HepG2 (cell line): ENCODE measurements at regions not wholly inside any gene's neighbourhood (a gene's known extent, or its start where the extent isn't known, plus 50 kb on each side); places are given as distances from the start of the nearest gene placed in this dataset.
A peak's percentile ranks its signal among the peaks of the same experiment; 100 is the strongest.

ENCODE experiments used
- ATAC-seq: fragments of 200-7000 bp; cut with Tn5 transposase; 3 replicates; pipeline ENCODE4 v1.9.1; 2020; ENCODE audit warnings: mild to moderate bottlenecking, moderate library complexity
- BruUV-seq: library from RNA; stranded (reverse); fragments of 400-500 nt; replicated peaks from 2 replicates; lab custom pipeline; 2021; lab: Mats Ljungman, UMichigan
- CTCF ChIA-PET: fragments of 300-600 bp; formaldehyde crosslinking; extraction: SDS; loops from one replicate; lab custom pipeline; 2021; ENCODE audit warnings: low total read pairs, inconsistent platforms, low intra/inter-chr PET ratio; lab: Yijun Ruan, JAX
- POLR2A ChIA-PET: fragments of 350-600 bp; sonication (Branson Sonifier 250); formaldehyde crosslinking; loops from one replicate; lab custom pipeline; 2020; ENCODE audit warnings: antibody characterized with exemption, inconsistent platforms; lab: Yijun Ruan, JAX
- DNase-seq: peaks from one replicate; pipeline ENCODE4 v3.0.0-alpha.2; 2015; ENCODE audit warnings: low spot score
- FAIRE-seq: peaks from 3 replicates; lab custom pipeline; 2011; peaks lifted over from hg19 to GRCh38; lab: Jason Lieb, UNC
- H2AFZ ChIP-seq: one replicate; pipeline ENCODE4 v1.6.1; 2011; ENCODE audit warnings: low read length, inconsistent platforms
- H3K27ac ChIP-seq: fragments of 300-600 bp; 3 replicates; pipeline ENCODE4 v1.8.0; 2011; ENCODE audit warnings: mixed run types, mild to moderate bottlenecking, mixed read lengths, low read length, inconsistent platforms; ENCODE audit not compliant: insufficient read depth; ENCODE audit errors: extremely low read length
- H3K27me3 ChIP-seq, 2 experiments: fragments of 200-600 bp in 1 of 2; 2 replicates in 1 of 2; 3 replicates in 1 of 2; pipeline versions ENCODE4 v1.6.0 to v1.8.0; 2011; ENCODE audit warnings: low read length in 2 of 2, mild to moderate bottlenecking in 2 of 2, moderate library complexity in 2 of 2, inconsistent platforms in 1 of 2; ENCODE audit not compliant: insufficient read depth in 2 of 2, control insufficient read depth in 1 of 2
- H3K36me3 ChIP-seq, 2 experiments: fragments of 200-600 bp in 1 of 2; replicated peaks in 1 of 2; 2 replicates in 1 of 2; 3 replicates in 1 of 2; pipeline versions ENCODE4 v1.5.1 to v1.8.0; 2011; ENCODE audit warnings: low read length in 2 of 2, inconsistent platforms in 1 of 2; ENCODE audit not compliant: insufficient read depth in 2 of 2, control insufficient read depth in 1 of 2
- H3K4me1 ChIP-seq: 2 replicates; pipeline ENCODE4 v1.5.1; 2012; ENCODE audit warnings: low read length, inconsistent platforms; ENCODE audit not compliant: insufficient read depth
- H3K4me2 ChIP-seq: 2 replicates; pipeline ENCODE4 v1.6.0; 2011; ENCODE audit warnings: low read depth, low read length, inconsistent platforms
- H3K4me3 ChIP-seq, 3 experiments: fragments of 200-600 bp in 1 of 3; sonication (generic), shearing (Covaris generic) in 1 of 3; replicated peaks in 1 of 3; 2 replicates each; pipeline ENCODE4 v1.5.1; 2011 to 2016; ENCODE audit warnings: low read length in 3 of 3, inconsistent platforms in 2 of 3, low read depth in 2 of 3, mild to moderate bottlenecking in 2 of 3, control low read depth in 1 of 3, mixed read lengths in 1 of 3; ENCODE audit not compliant: insufficient read depth in 1 of 3
- H3K79me2 ChIP-seq: one replicate; pipeline ENCODE4 v1.6.1; 2011; ENCODE audit warnings: low read length, inconsistent platforms; ENCODE audit not compliant: insufficient read depth
- H3K9ac ChIP-seq: 2 replicates; pipeline ENCODE4 v1.6.0; 2011; ENCODE audit warnings: mild to moderate bottlenecking, low read depth, low read length, inconsistent platforms; ENCODE audit not compliant: insufficient read depth
- H3K9me3 ChIP-seq: 2 replicates; pipeline ENCODE4 v1.5.1; 2012; ENCODE audit warnings: mild to moderate bottlenecking, low read length
- H4K20me1 ChIP-seq: 2 replicates; pipeline ENCODE4 v1.6.0; 2011; ENCODE audit warnings: inconsistent platforms, mild to moderate bottlenecking, low read length, moderate library complexity; ENCODE audit not compliant: insufficient read depth
- ELF1 ChIP-seq: sonication (generic); formaldehyde crosslinking; IDR thresholded peaks from 2 replicates; pipeline ENCODE4 v1.4.0; 2020; ENCODE audit warnings: missing genetic modification reagents
- HIC2 ChIP-seq: sonication (generic); formaldehyde crosslinking; IDR thresholded peaks from 2 replicates; pipeline ENCODE4 v1.9.0; 2022; ENCODE audit warnings: low read depth, missing genetic modification reagents
- MAFK ChIP-seq, 2 experiments: IDR thresholded peaks in 1 of 2; conservative IDR thresholded peaks in 1 of 2; 2 replicates each; pipeline ENCODE4 v1.6.1; 2011; ENCODE audit warnings: improper control_type of control experiment in 2 of 2, low read length in 2 of 2
- SMAD1 ChIP-seq: sonication (generic); formaldehyde crosslinking; IDR thresholded peaks from 2 replicates; pipeline ENCODE4 v1.4.0; 2020; ENCODE audit warnings: missing genetic modification reagents, low read depth, mild to moderate bottlenecking, borderline replicate concordance
- THYN1 ChIP-seq: sonication (generic); formaldehyde crosslinking; IDR thresholded peaks from 2 replicates; pipeline ENCODE4 v1.8.1; 2023; ENCODE audit warnings: low read depth, mild to moderate bottlenecking, moderate library complexity, missing genetic modification reagents, borderline replicate concordance
- ZFP36L2 ChIP-seq: sonication (generic); formaldehyde crosslinking; IDR thresholded peaks from 2 replicates; pipeline ENCODE4 v1.4.0; 2020; ENCODE audit warnings: missing genetic modification reagents
- ZFP41 ChIP-seq: sonication (generic); formaldehyde crosslinking; IDR thresholded peaks from 2 replicates; pipeline ENCODE4 v1.4.0; 2020; ENCODE audit warnings: mild to moderate bottlenecking, missing genetic modification reagents, borderline replicate concordance
- ZMYM3 ChIP-seq: sonication (generic); formaldehyde crosslinking; IDR thresholded peaks from 2 replicates; pipeline ENCODE4 v1.5.1; 2020; ENCODE audit warnings: mild to moderate bottlenecking, missing genetic modification reagents
- ZNF205 ChIP-seq: IDR thresholded peaks from 2 replicates; pipeline ENCODE4 v1.6.1; 2018; ENCODE audit warnings: missing biosample characterization, missing genetic modification reagents
- ZNF280D ChIP-seq: sonication (generic); formaldehyde crosslinking; IDR thresholded peaks from 2 replicates; pipeline ENCODE4 v1.5.1; 2020; ENCODE audit warnings: mild to moderate bottlenecking, missing genetic modification reagents
- WGBS: methylation state at CpG from one replicate; pipeline ENCODE4 v1.1.6; 2017; ENCODE audit warnings: low lambda C conversion rate; 5-methylcytosine and 5-hydroxymethylcytosine counted together
- in situ Hi-C: cut with HindIII; loops from 2 replicates; pipeline ENCODE4 v1.10.0; 2017; ENCODE audit warnings: low pct_unique_long_range_greater_than_20kb; ENCODE audit not compliant: extremely low pct_ligation_motif_present
- intact Hi-C: fragments of 100-400 bp; cut with micrococcal nuclease; formaldehyde crosslinking; loops from one replicate; pipeline ENCODE4 v1.10.0; 2022; ENCODE audit not compliant: unreplicated experiment
- TF ChIP-seq, protein P1 (sequence below): sonication (generic); formaldehyde crosslinking; IDR thresholded peaks from 2 replicates; pipeline ENCODE4 v1.5.1; 2020; ENCODE audit warnings: missing genetic modification reagents, mild to moderate bottlenecking, borderline replicate concordance
- TF ChIP-seq, protein P2 (sequence below): sonication (generic); formaldehyde crosslinking; IDR thresholded peaks from 2 replicates; pipeline ENCODE4 v1.8.1; 2023; ENCODE audit warnings: missing genetic modification reagents, mild to moderate bottlenecking, borderline replicate concordance
- TF ChIP-seq, protein P3 (sequence below): sonication (generic); formaldehyde crosslinking; conservative IDR thresholded peaks from 2 replicates; pipeline ENCODE4 v1.8.1; 2023; ENCODE audit warnings: missing genetic modification reagents

- no peak for TF ChIP-seq HIC2 (CRISPR knock-in tag)
- no peak for TF ChIP-seq ELF1 (CRISPR knock-in tag)
- peak; percentile 32 to 62; a peak in 3 of 4 replicates for TF ChIP-seq MAFK (conservative IDR thresholded peaks at IDR 0.05 in 1 of 2, IDR thresholded peaks at IDR 0.05 in 1 of 2; ENCODE audit: low read length in 2 of 2)
- TF ChIP-seq, protein P1, sequence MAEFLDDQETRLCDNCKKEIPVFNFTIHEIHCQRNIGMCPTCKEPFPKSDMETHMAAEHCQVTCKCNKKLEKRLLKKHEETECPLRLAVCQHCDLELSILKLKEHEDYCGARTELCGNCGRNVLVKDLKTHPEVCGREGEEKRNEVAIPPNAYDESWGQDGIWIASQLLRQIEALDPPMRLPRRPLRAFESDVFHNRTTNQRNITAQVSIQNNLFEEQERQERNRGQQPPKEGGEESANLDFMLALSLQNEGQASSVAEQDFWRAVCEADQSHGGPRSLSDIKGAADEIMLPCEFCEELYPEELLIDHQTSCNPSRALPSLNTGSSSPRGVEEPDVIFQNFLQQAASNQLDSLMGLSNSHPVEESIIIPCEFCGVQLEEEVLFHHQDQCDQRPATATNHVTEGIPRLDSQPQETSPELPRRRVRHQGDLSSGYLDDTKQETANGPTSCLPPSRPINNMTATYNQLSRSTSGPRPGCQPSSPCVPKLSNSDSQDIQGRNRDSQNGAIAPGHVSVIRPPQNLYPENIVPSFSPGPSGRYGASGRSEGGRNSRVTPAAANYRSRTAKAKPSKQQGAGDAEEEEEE (CRISPR knock-in tag): no peak
- TF ChIP-seq, protein P2, sequence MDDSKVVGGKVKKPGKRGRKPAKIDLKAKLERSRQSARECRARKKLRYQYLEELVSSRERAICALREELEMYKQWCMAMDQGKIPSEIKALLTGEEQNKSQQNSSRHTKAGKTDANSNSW (CRISPR knock-in tag): no peak
Measured at GRCh38 chr9:22343218-22343611, 103.4 kb upstream of the DMRTA1 start (continued).

- BruUV-seq: no TSS peak
- H3K27me3 ChIP-seq: no peaks in the 10 kb centered on the region
- intact Hi-C loops: no loop called here
- no peak for DNase-seq
- CTCF ChIA-PET: no interaction called here
- 34% methylated on average over 4 of the region's 13 CpGs for WGBS
- H3K9ac ChIP-seq: no peak overlapping the region
- H3K4me1 ChIP-seq: no peaks in the 10 kb centered on the region
- H3K79me2 ChIP-seq: no peaks in the 10 kb centered on the region
- no peak for ATAC-seq
- H3K36me3 ChIP-seq: no peaks in the 10 kb centered on the region
- 0 out of 2 replicates have a peak, but pooled peaks cover 16% of the 10 kb centered on the region for H3K9me3 ChIP-seq
- FAIRE-seq: no peak
- H3K27ac ChIP-seq: no peak overlapping the region
- H3K4me2 ChIP-seq: no peak overlapping the region
- H3K4me3 ChIP-seq: no peak overlapping the region
- POLR2A ChIA-PET: no interaction called here
- no peaks in the 10 kb centered on the region for H4K20me1 ChIP-seq
- in situ Hi-C loops: no loop called here
- H2AFZ ChIP-seq: no peak overlapping the region
- TF ChIP-seq, protein P3, sequence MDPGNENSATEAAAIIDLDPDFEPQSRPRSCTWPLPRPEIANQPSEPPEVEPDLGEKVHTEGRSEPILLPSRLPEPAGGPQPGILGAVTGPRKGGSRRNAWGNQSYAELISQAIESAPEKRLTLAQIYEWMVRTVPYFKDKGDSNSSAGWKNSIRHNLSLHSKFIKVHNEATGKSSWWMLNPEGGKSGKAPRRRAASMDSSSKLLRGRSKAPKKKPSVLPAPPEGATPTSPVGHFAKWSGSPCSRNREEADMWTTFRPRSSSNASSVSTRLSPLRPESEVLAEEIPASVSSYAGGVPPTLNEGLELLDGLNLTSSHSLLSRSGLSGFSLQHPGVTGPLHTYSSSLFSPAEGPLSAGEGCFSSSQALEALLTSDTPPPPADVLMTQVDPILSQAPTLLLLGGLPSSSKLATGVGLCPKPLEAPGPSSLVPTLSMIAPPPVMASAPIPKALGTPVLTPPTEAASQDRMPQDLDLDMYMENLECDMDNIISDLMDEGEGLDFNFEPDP (CRISPR knock-in tag): no peak
- TF ChIP-seq SMAD1 (CRISPR knock-in tag): no peak
- TF ChIP-seq ZFP36L2 (CRISPR knock-in tag): no peak
- TF ChIP-seq ZMYM3 (CRISPR knock-in tag): no peak
- TF ChIP-seq ZNF280D: no peak
- TF ChIP-seq ZFP41 (CRISPR knock-in tag): no peak
- TF ChIP-seq THYN1 (CRISPR knock-in tag): no peak
- no peak for TF ChIP-seq ZNF205 (CRISPR knock-in tag)
Measured at GRCh38 chr9:22354699-22355384, 91.8 kb upstream of the DMRTA1 start.
